ENCODE measurements at regions not wholly inside any gene's neighbourhood (a gene's known extent, or its start where the extent isn't known, plus 50 kb on each side); places are given as distances from the start of the nearest gene placed in this dataset.

- no peaks in the 10 kb centered on the region for H3K36me3 ChIP-seq (ENCODE audit: control insufficient read depth, insufficient read depth, low read length)
- H3K27me3 ChIP-seq (ENCODE audit: control insufficient read depth, insufficient read depth, low read length) = no peaks in the 10 kb centered on the region
- H3K4me3 ChIP-seq (ENCODE audit: low read depth, low read length) = no peak overlapping the region
- DNase-seq (ENCODE audit: low read depth) = no peak
- TF ChIP-seq CTCF (IDR thresholded peaks at IDR 0.05; ENCODE audit: insufficient read depth, low read length, poor library complexity, severe bottlenecking) = no peak
These were observed 87.4 kb upstream of the LRRC3B start for GRCh38 chr3:26535151-26535550.

- no peak for TF ChIP-seq CTCF (IDR thresholded peaks at IDR 0.05; ENCODE audit: insufficient read depth, low read length, poor library complexity, severe bottlenecking)
- H3K27me3 ChIP-seq (ENCODE audit: control insufficient read depth, insufficient read depth, low read length) = no peaks in the 10 kb centered on the region
- no peak overlapping the region for H3K4me3 ChIP-seq (ENCODE audit: low read depth, low read length)
- no peak for DNase-seq (ENCODE audit: low read depth)
- H3K36me3 ChIP-seq (ENCODE audit: control insufficient read depth, insufficient read depth, low read length) = no peaks in the 10 kb centered on the region
These were observed 85.6 kb upstream of the LRRC3B start for GRCh38 chr3:26536955-26537354.

- Histone ChIP-seq H3K4me3 (ENCODE audit: low read depth, low read length) (no peak overlapping the region), H3K27me3 (ENCODE audit: control insufficient read depth, insufficient read depth, low read length) (no peaks in the 10 kb centered on the region), H3K36me3 (ENCODE audit: control insufficient read depth, insufficient read depth, low read length) (no peaks in the 10 kb centered on the region)
- no peak for DNase-seq (ENCODE audit: low read depth)
- no peak for TF ChIP-seq CTCF (IDR thresholded peaks at IDR 0.05; ENCODE audit: insufficient read depth, low read length, poor library complexity, severe bottlenecking)
These were observed 72.2 kb upstream of the LRRC3B start for GRCh38 chr3:26550413-26550812.

- no peaks in the 10 kb centered on the region for H3K36me3 ChIP-seq (ENCODE audit: control insufficient read depth, insufficient read depth, low read length)
- H3K4me3 ChIP-seq (ENCODE audit: low read depth, low read length) = no peak overlapping the region
- no peaks in the 10 kb centered on the region for H3K27me3 ChIP-seq (ENCODE audit: control insufficient read depth, insufficient read depth, low read length)
- no peak for DNase-seq (ENCODE audit: low read depth)
- TF ChIP-seq CTCF (IDR thresholded peaks at IDR 0.05; ENCODE audit: insufficient read depth, low read length, poor library complexity, severe bottlenecking) = no peak
These were observed 65.9 kb upstream of the LRRC3B start for GRCh38 chr3:26556637-26557036.

GRCh38 chr3:26558257-26558656 is 64.3 kb upstream of the LRRC3B start:
- no peak for TF ChIP-seq CTCF (IDR thresholded peaks at IDR 0.05; ENCODE audit: insufficient read depth, low read length, poor library complexity, severe bottlenecking)
- no peaks in the 10 kb centered on the region for H3K27me3 ChIP-seq (ENCODE audit: control insufficient read depth, insufficient read depth, low read length)

GRCh38 chr3:26559227-26559626 is 63.3 kb upstream of the LRRC3B start:
- TF ChIP-seq CTCF (IDR thresholded peaks at IDR 0.05; ENCODE audit: insufficient read depth, low read length, poor library complexity, severe bottlenecking) = no peak
- no peaks in the 10 kb centered on the region for H3K27me3 ChIP-seq (ENCODE audit: control insufficient read depth, insufficient read depth, low read length)
- no peak for DNase-seq (ENCODE audit: low read depth)
- H3K36me3 ChIP-seq (ENCODE audit: control insufficient read depth, insufficient read depth, low read length) = no peaks in the 10 kb centered on the region
- H3K4me3 ChIP-seq (ENCODE audit: low read depth, low read length) = no peak overlapping the region

More at GRCh38 chr3:26558257-26558656, 64.3 kb upstream of the LRRC3B start:
- no peak for DNase-seq (ENCODE audit: low read depth)
- no peaks in the 10 kb centered on the region for H3K36me3 ChIP-seq (ENCODE audit: control insufficient read depth, insufficient read depth, low read length)
- H3K4me3 ChIP-seq (ENCODE audit: low read depth, low read length) = no peak overlapping the region
